ENCODE measurements at regions not wholly inside any gene's neighbourhood (a gene's known extent, or its start where the extent isn't known, plus 50 kb on each side); places are given as distances from the start of the nearest gene placed in this dataset.

- no peak for TF ChIP-seq CTCF (conservative IDR thresholded peaks at IDR 0.05)
- TF ChIP-seq EZH2 (IDR thresholded peaks at IDR 0.05; ENCODE audit: low read depth) = no peak
These were observed 1569.0 kb upstream of the B3GALT2 start for GRCh38 chr1:194755241-194755994.

All from PC-9 (cell line).